OCI-LY3 (cell line): ENCODE measurements at regions not wholly inside any gene's neighbourhood (a gene's known extent, or its start where the extent isn't known, plus 50 kb on each side); places are given as distances from the start of the nearest gene placed in this dataset.
"Not testable (repeated sequence)": the region's sequence is repeated elsewhere in the genome, so short reads cannot be mapped to it uniquely, and the experiment has no call there.

ENCODE experiments used
- H2AFZ ChIP-seq: fragments of 200-600, 300-600 bp; shearing (Covaris generic); 2 replicates; pipeline ENCODE4 v1.6.0; 2014; ENCODE audit warnings: antibody characterized with exemption, low read depth, low read length
- H3K27ac ChIP-seq: fragments of 200-600, 300-600 bp; sonication (generic); 2 replicates; pipeline ENCODE4 v1.5.1; 2014; ENCODE audit warnings: mild to moderate bottlenecking, low read length, moderate library complexity, mixed read lengths
- H3K27me3 ChIP-seq: fragments of 200-600, 300-600 bp; sonication (generic); 2 replicates; pipeline ENCODE4 v1.6.1; 2014; ENCODE audit warnings: low read depth, low read length, mixed read lengths
- H3K36me3 ChIP-seq: fragments of 200-600, 300-600 bp; sonication (generic); replicated peaks from 2 replicates; pipeline ENCODE3; 2014; ENCODE audit warnings: low read depth, low read length, mixed read lengths
- H3K4me1 ChIP-seq: fragments of 300-600, 200-600 bp; sonication (generic); 2 replicates; pipeline ENCODE4 v1.6.1; 2014; ENCODE audit warnings: low read length, mixed read lengths
- H3K4me2 ChIP-seq: fragments of 200-600, 300-600 bp; sonication (generic); 2 replicates; pipeline ENCODE4 v1.6.1; 2014; ENCODE audit warnings: low read length, mixed read lengths
- H3K4me3 ChIP-seq: fragments of 300-600, 200-600 bp; sonication (generic); 2 replicates; pipeline ENCODE4 v1.5.1; 2014; ENCODE audit warnings: antibody characterized with exemption, mild to moderate bottlenecking, low read length, moderate library complexity
- H3K79me2 ChIP-seq: fragments of 300-600, 200-600 bp; shearing (Covaris generic); 2 replicates; pipeline ENCODE4 v1.6.1; 2014; ENCODE audit warnings: mild to moderate bottlenecking, low read length, mixed read lengths
- H3K9ac ChIP-seq: fragments of 300-600, 200-600 bp; shearing (Covaris generic); 2 replicates; pipeline ENCODE4 v1.6.0; 2014; ENCODE audit warnings: mild to moderate bottlenecking, low read length, moderate library complexity
- H3K9me3 ChIP-seq: fragments of 200-600, 300-600 bp; shearing (Covaris generic); 2 replicates; pipeline ENCODE4 v1.6.1; 2014; ENCODE audit warnings: low read length, mixed read lengths; ENCODE audit not compliant: insufficient read depth
- H4K20me1 ChIP-seq: fragments of 200-600, 300-600 bp; sonication (generic); 2 replicates; pipeline ENCODE4 v1.6.1; 2016; ENCODE audit warnings: low read length, mixed read lengths; ENCODE audit not compliant: insufficient read depth
- EZH2phosphoT487 ChIP-seq: fragments of 200-600 bp; shearing (Covaris generic); IDR thresholded peaks from 2 replicates; pipeline ENCODE4 v1.6.1; 2018; ENCODE audit warnings: antibody characterized with exemption, mixed run types, low read depth
- TF ChIP-seq, protein P1 (sequence below): fragments of 200-600, 300-600 bp; sonication (generic); IDR thresholded peaks from 2 replicates; pipeline ENCODE4 v1.5.1; 2014; ENCODE audit warnings: antibody characterized with exemption, low read length, low read depth

DNA sequence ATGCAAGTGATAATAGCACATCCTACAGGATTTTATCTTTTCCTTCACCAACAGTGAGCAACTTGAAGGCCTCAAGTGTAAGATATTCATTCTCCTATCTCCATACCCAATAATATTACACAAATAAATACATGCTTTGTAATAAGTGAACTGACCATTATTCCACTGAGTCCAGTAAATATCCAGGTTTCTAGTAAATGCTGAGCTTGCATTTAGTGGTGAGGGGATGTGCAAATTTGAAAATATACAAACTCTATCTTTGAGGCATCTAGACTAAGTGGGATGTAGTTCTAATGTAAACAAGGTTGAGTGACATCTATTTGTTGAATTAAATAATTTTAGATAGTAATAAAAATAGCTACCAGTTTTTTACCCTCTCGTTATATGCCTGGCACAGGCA lies 587.6 kb upstream of the IL12A start:
- no peak overlapping the region for H3K9ac ChIP-seq
- H3K36me3 ChIP-seq, result no peaks in the 10 kb centered on the region
- TF ChIP-seq, protein P1, sequence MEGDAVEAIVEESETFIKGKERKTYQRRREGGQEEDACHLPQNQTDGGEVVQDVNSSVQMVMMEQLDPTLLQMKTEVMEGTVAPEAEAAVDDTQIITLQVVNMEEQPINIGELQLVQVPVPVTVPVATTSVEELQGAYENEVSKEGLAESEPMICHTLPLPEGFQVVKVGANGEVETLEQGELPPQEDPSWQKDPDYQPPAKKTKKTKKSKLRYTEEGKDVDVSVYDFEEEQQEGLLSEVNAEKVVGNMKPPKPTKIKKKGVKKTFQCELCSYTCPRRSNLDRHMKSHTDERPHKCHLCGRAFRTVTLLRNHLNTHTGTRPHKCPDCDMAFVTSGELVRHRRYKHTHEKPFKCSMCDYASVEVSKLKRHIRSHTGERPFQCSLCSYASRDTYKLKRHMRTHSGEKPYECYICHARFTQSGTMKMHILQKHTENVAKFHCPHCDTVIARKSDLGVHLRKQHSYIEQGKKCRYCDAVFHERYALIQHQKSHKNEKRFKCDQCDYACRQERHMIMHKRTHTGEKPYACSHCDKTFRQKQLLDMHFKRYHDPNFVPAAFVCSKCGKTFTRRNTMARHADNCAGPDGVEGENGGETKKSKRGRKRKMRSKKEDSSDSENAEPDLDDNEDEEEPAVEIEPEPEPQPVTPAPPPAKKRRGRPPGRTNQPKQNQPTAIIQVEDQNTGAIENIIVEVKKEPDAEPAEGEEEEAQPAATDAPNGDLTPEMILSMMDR, result no peak
- TF ChIP-seq EZH2phosphoT487, result no peak
- H3K27me3 ChIP-seq, result no peaks in the 10 kb centered on the region; the same call in 1 of the 2 replicates
- H4K20me1 ChIP-seq, result no peaks in the 10 kb centered on the region
- no peak overlapping the region for H3K4me3 ChIP-seq
- H3K4me2 ChIP-seq, result no peak overlapping the region
- no peaks in the 10 kb centered on the region for H3K4me1 ChIP-seq
- H2AFZ ChIP-seq, result no peak overlapping the region
- H3K9me3 ChIP-seq, result no peaks in the 10 kb centered on the region
- H3K27ac ChIP-seq, result no peak overlapping the region
- H3K79me2 ChIP-seq, result no peaks in the 10 kb centered on the region

DNA sequence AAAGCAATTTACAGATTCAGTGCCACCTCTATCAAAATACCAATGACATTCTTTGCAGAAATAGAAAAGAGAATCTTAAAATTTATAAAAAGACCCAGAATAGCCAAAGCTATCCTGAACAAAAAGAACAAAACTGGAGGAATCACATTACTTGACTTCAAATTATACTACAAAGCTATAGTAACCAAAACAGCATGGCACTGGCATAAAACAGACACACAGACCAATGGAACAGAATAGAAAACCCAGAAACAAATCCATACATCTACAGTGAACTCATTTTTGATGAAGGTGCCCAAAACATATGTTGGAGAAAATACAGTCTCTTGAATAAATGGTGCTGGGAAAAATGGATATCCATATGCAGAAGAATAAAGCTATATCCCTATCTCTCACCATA lies 578.9 kb upstream of the IL12A start:
- not testable (repeated sequence) for H3K4me2 ChIP-seq, H3K79me2 ChIP-seq, H3K4me1 ChIP-seq, H3K27me3 ChIP-seq, H3K9me3 ChIP-seq, H3K27ac ChIP-seq, H3K36me3 ChIP-seq, H3K4me3 ChIP-seq, H3K9ac ChIP-seq, H2AFZ ChIP-seq, H4K20me1 ChIP-seq

DNA sequence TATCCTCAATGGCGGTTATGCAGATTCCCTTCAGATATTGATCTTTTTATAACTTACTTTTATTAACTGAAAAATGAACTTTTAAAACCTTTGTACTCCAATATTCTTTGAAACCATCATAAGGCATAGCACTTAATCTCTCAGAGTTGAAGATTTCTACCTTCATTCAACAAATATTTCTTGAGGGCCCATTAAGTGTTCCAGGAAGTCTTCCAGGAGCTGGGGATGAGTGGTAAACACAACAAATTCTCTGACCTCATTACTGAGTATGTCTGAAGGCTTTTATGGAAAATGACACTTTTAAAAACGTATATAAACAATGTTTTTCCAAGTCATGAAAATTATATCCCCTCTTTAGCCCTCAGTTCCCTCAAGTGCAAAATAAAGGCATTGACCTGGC lies 575.3 kb upstream of the IL12A start:
- no peak overlapping the region for H3K4me2 ChIP-seq
- H3K4me1 ChIP-seq, result no peaks in the 10 kb centered on the region
- no peaks in the 10 kb centered on the region for H3K27me3 ChIP-seq
- H3K79me2 ChIP-seq, result no peaks in the 10 kb centered on the region
- no peaks in the 10 kb centered on the region for H3K36me3 ChIP-seq
- TF ChIP-seq EZH2phosphoT487, result no peak
- TF ChIP-seq, protein P1, result no peak
- H3K9me3 ChIP-seq, result no peaks in the 10 kb centered on the region
- no peak overlapping the region for H3K4me3 ChIP-seq
- H4K20me1 ChIP-seq, result no peaks in the 10 kb centered on the region
- no peak overlapping the region for H3K9ac ChIP-seq
- H3K27ac ChIP-seq, result no peak overlapping the region
- no peak overlapping the region for H2AFZ ChIP-seq

DNA sequence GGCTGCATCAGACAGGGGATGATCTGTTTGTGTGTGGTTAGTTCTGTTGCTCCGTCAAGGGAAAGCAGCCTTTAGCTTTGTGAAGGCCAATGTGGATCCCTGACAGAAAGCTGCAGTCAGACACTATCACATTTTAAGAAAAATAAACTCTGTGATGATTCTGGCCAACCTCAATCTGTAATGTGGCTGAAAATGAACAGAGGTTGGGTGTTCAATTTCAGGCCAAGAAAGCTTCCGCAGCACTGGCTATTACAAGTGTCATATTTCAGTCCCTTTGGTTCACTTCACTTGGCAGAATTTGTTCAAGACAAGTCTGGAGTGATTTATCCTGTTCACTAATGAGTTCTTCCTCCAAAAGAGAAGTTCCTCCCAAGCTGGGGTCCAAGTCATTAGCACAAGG lies 571.8 kb upstream of the IL12A start:
- H3K79me2 ChIP-seq, result no peaks in the 10 kb centered on the region
- no peak for TF ChIP-seq EZH2phosphoT487
- TF ChIP-seq, protein P1, result no peak
- no peak overlapping the region for H2AFZ ChIP-seq
- no peaks in the 10 kb centered on the region for H3K9me3 ChIP-seq
- H4K20me1 ChIP-seq, result no peaks in the 10 kb centered on the region
- peaks cover 6% of the 10 kb centered on the region; the same call in 1 of the 2 replicates for H3K27me3 ChIP-seq
- no peak overlapping the region for H3K9ac ChIP-seq
- H3K4me3 ChIP-seq, result no peak overlapping the region
- H3K36me3 ChIP-seq, result no peaks in the 10 kb centered on the region
- no peaks in the 10 kb centered on the region for H3K4me1 ChIP-seq
- no peak overlapping the region for H3K4me2 ChIP-seq
- no peak overlapping the region for H3K27ac ChIP-seq

DNA sequence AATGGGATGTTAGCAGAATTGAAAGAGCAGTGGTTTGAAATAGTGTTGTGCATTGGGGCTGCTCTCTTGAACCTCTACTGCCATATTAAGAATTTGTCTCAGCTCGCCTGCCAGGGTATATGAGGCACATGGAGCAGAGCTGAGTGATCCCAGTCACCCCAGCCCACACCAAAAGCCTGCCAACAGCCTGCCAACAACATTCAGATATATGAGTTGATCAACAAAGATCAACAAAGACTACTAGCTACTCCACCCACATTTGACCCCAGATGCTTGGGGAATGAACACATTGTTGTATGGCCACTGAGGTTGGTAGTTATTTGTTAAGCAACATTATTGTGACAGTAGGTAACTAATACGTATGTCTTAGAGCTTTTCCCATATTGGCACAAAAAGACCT lies 570.9 kb upstream of the IL12A start:
- no peaks in the 10 kb centered on the region for H3K79me2 ChIP-seq
- H3K27me3 ChIP-seq, result peaks cover 8% of the 10 kb centered on the region; the same call in 1 of the 2 replicates
- H3K36me3 ChIP-seq, result no peaks in the 10 kb centered on the region
- H4K20me1 ChIP-seq, result no peaks in the 10 kb centered on the region
- no peak overlapping the region for H2AFZ ChIP-seq
- H3K27ac ChIP-seq, result no peak overlapping the region
- no peak overlapping the region for H3K4me2 ChIP-seq
- H3K4me1 ChIP-seq, result no peaks in the 10 kb centered on the region
- no peak for TF ChIP-seq EZH2phosphoT487
- TF ChIP-seq, protein P1, result no peak
- H3K9me3 ChIP-seq, result no peaks in the 10 kb centered on the region
- H3K9ac ChIP-seq, result no peak overlapping the region
- H3K4me3 ChIP-seq, result no peak overlapping the region
